SK-N-SH treated with all-trans-retinoic acid at 6 μM for 48 hours (cell line): ENCODE measurements at regions not wholly inside any gene's neighbourhood (a gene's known extent, or its start where the extent isn't known, plus 50 kb on each side); places are given as distances from the start of the nearest gene placed in this dataset.

Source experiments
- ATAC-seq: fragments of 200-7000 bp; cut with Tn5 transposase; 3 replicates; pipeline ENCODE4 v1.9.1; 2020; ENCODE audit warnings: mild to moderate bottlenecking, moderate library complexity
- BACH2 ChIP-seq: fragments of 250-450 bp; sonication (Bioruptor Pico); IDR thresholded peaks from 2 replicates; pipeline ENCODE4 v1.9.0; 2021; ENCODE audit warnings: mild to moderate bottlenecking, borderline replicate concordance
- CSDC2 ChIP-seq: fragments of 250-450 bp; sonication (Bioruptor Pico); IDR thresholded peaks from 2 replicates; pipeline ENCODE4 v1.5.0; 2020; ENCODE audit warnings: mild to moderate bottlenecking, moderate library complexity
- ESRRG ChIP-seq: fragments of 250-450 bp; sonication (Bioruptor Pico); IDR thresholded peaks from 2 replicates; pipeline ENCODE4 v1.6.1; 2021; ENCODE audit warnings: mild to moderate bottlenecking
- GLIS3 ChIP-seq: fragments of 250-450 bp; sonication (Bioruptor Pico); IDR thresholded peaks from 2 replicates; pipeline ENCODE4 v1.5.0; 2020; ENCODE audit warnings: mild to moderate bottlenecking, moderate library complexity
- ISL1 ChIP-seq: fragments of 250-450 bp; sonication (Bioruptor Pico); IDR thresholded peaks from 2 replicates; pipeline ENCODE4 v2.1.2; 2022; ENCODE audit warnings: mild to moderate bottlenecking, moderate library complexity
- OSR1 ChIP-seq: fragments of 250-450 bp; sonication (Bioruptor Pico); IDR thresholded peaks from 2 replicates; pipeline ENCODE4 v1.8.0; 2022; ENCODE audit warnings: moderate library complexity, mild to moderate bottlenecking, inconsistent platforms
- PPARA ChIP-seq: fragments of 250-450 bp; sonication (Bioruptor Pico); IDR thresholded peaks from 2 replicates; pipeline ENCODE4 v1.5.0; 2020; ENCODE audit warnings: mild to moderate bottlenecking, borderline replicate concordance
- RARB ChIP-seq: fragments of 250-450 bp; sonication (Bioruptor Pico); IDR thresholded peaks from 2 replicates; pipeline ENCODE4 v1.8.0; 2021; ENCODE audit warnings: mild to moderate bottlenecking, moderate library complexity
- SNAI2 ChIP-seq: fragments of 250-450 bp; sonication (Bioruptor Pico); IDR thresholded peaks from 2 replicates; pipeline ENCODE4 v1.5.0; 2020; ENCODE audit warnings: mild to moderate bottlenecking, moderate library complexity
- TCF4 ChIP-seq: fragments of 250-450 bp; sonication (Bioruptor Pico); IDR thresholded peaks from 2 replicates; pipeline ENCODE4 v1.8.0; 2021; ENCODE audit warnings: mild to moderate bottlenecking, moderate library complexity, borderline replicate concordance
- TOX ChIP-seq: fragments of 250-450 bp; sonication (Bioruptor Pico); IDR thresholded peaks from 2 replicates; pipeline ENCODE4 v1.8.0; 2021; ENCODE audit warnings: mild to moderate bottlenecking, moderate library complexity, borderline replicate concordance
- ZC3H10 ChIP-seq: fragments of 250-450 bp; sonication (Bioruptor Pico); IDR thresholded peaks from 2 replicates; pipeline ENCODE4 v1.5.1; 2021; ENCODE audit warnings: mild to moderate bottlenecking, moderate library complexity
- ZFP3 ChIP-seq: fragments of 250-450 bp; sonication (Bioruptor Pico); IDR thresholded peaks from 2 replicates; pipeline ENCODE4 v1.5.0; 2020; ENCODE audit warnings: mild to moderate bottlenecking, moderate library complexity
- ZFP30 ChIP-seq: fragments of 450-650 bp; formaldehyde crosslinking; IDR thresholded peaks from 2 replicates; pipeline ENCODE4 v1.5.0; 2022; ENCODE audit warnings: mild to moderate bottlenecking, moderate library complexity
- ZNF565 ChIP-seq: fragments of 450-650 bp; formaldehyde crosslinking; conservative IDR thresholded peaks from 2 replicates; pipeline ENCODE4 v1.5.0; 2020; ENCODE audit warnings: low read depth, mild to moderate bottlenecking, moderate library complexity
- ZNF70 ChIP-seq: fragments of 450-650 bp; formaldehyde crosslinking; IDR thresholded peaks from 2 replicates; pipeline ENCODE4 v1.5.0; 2020; ENCODE audit warnings: mild to moderate bottlenecking, moderate library complexity
- TF ChIP-seq, protein P1 (sequence below): fragments of 250-450 bp; sonication (Bioruptor Pico); IDR thresholded peaks from 2 replicates; pipeline ENCODE4 v1.5.1; 2021; ENCODE audit warnings: mild to moderate bottlenecking, moderate library complexity
- TF ChIP-seq, protein P2 (sequence below): fragments of 250-450 bp; sonication (Bioruptor Pico); IDR thresholded peaks from 2 replicates; pipeline ENCODE4 v1.5.1; 2020; ENCODE audit warnings: low read depth, mild to moderate bottlenecking, moderate library complexity
- TF ChIP-seq, protein P3 (sequence below): fragments of 250-450 bp; sonication (Bioruptor Pico); IDR thresholded peaks from 2 replicates; pipeline ENCODE4 v1.8.0; 2020; ENCODE audit warnings: mild to moderate bottlenecking, moderate library complexity, borderline replicate concordance
- TF ChIP-seq, protein P4 (sequence below): fragments of 250-450 bp; sonication (Bioruptor Pico); IDR thresholded peaks from 2 replicates; pipeline ENCODE4 v1.5.0; 2020; ENCODE audit warnings: mild to moderate bottlenecking, moderate library complexity
- TF ChIP-seq, protein P5 (sequence below): fragments of 250-450 bp; sonication (Bioruptor Pico); IDR thresholded peaks from 2 replicates; pipeline ENCODE4 v1.8.0; 2021; ENCODE audit warnings: low read depth, mild to moderate bottlenecking, moderate library complexity, borderline replicate concordance

DNA sequence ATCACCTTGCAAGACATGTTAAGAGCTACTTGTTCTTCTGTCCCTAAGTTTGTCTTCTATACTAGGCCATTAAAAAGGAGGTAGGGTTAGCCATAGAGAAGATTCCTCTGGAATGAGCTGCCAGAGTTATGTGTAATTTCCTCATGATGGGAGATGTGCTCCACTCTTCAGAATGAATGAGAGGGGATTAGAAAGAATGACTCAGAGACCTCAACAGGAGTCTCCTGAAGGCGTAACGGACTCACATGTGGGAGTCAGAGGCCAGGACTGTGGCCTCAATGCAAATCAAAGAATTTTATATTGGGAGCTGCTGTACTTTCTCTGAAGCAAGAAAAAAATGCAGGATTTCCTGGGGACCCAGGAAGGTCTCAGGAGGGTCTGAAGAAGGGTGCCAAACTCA, 87.8 kb upstream of the ATXN7L3B start:
- no peak for TF ChIP-seq PPARA
- no peak for ATAC-seq

DNA sequence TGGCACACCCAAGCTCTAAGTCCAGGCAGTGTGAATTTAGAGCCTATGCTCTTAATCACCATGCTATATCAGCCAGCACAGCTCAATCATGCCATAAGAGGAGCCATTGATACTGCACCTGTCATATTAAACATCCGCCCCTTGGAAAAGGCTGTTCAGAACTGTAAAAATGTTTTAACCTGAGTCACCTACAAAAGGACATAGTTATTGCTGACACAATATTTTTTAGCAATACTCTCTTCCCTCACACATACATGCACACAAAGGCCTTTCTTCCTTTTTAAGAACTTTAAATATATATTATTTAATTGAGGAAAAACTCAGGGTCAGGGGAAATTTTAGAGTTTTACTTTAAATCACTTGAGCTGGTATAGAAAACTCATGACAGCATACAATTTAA, 83.5 kb upstream of the ATXN7L3B start:
- TF ChIP-seq ZNF565 (CRISPR knock-in tag) (no peak), TCF4 (CRISPR knock-in tag) (no peak), ISL1 (CRISPR knock-in tag) (no peak), BACH2 (CRISPR knock-in tag) (no peak), OSR1 (CRISPR knock-in tag) (no peak), TOX (no peak), ZNF70 (CRISPR knock-in tag) (no peak), ZFP30 (no peak), ESRRG (CRISPR knock-in tag) (no peak), ZC3H10 (CRISPR knock-in tag) (no peak), SNAI2 (no peak), RARB (CRISPR knock-in tag) (no peak), ZFP3 (CRISPR knock-in tag) (no peak)
- TF ChIP-seq, protein P1, sequence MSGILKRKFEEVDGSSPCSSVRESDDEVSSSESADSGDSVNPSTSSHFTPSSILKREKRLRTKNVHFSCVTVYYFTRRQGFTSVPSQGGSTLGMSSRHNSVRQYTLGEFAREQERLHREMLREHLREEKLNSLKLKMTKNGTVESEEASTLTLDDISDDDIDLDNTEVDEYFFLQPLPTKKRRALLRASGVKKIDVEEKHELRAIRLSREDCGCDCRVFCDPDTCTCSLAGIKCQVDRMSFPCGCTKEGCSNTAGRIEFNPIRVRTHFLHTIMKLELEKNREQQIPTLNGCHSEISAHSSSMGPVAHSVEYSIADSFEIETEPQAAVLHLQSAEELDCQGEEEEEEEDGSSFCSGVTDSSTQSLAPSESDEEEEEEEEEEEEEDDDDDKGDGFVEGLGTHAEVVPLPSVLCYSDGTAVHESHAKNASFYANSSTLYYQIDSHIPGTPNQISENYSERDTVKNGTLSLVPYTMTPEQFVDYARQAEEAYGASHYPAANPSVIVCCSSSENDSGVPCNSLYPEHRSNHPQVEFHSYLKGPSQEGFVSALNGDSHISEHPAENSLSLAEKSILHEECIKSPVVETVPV (CRISPR knock-in tag), result no peak
- TF ChIP-seq, protein P2, sequence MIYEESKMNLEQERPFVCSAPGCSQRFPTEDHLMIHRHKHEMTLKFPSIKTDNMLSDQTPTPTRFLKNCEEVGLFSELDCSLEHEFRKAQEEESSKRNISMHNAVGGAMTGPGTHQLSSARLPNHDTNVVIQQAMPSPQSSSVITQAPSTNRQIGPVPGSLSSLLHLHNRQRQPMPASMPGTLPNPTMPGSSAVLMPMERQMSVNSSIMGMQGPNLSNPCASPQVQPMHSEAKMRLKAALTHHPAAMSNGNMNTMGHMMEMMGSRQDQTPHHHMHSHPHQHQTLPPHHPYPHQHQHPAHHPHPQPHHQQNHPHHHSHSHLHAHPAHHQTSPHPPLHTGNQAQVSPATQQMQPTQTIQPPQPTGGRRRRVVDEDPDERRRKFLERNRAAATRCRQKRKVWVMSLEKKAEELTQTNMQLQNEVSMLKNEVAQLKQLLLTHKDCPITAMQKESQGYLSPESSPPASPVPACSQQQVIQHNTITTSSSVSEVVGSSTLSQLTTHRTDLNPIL (CRISPR knock-in tag), result no peak
- TF ChIP-seq, all 23 proteins: peak for 0
- no peak for ATAC-seq

DNA sequence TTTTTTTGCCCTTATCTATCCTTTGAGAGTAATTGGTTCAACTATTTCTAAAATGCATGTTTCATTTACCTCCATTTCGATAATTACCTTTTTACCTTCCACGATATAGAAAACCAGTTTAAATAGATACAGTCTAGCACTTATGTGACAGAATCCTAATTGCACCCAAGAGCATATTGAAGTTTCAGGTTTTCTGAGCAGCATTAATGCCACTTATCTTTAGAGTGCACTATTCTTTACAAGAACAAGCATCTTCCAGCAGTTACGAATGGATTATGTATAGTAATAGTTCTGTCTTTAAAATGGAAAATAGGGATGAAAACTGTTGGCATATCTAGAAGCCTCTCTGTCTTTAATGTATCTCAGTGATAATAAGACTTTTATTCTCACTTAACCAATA, 82.2 kb upstream of the ATXN7L3B start:
- TF ChIP-seq, protein P2 (CRISPR knock-in tag), result no peak
- TF ChIP-seq GLIS3 (no peak), RARB (CRISPR knock-in tag) (no peak), CSDC2 (CRISPR knock-in tag) (no peak), TCF4 (CRISPR knock-in tag) (no peak), ZNF70 (CRISPR knock-in tag) (no peak), ZFP3 (CRISPR knock-in tag) (no peak), ZFP30 (no peak), ISL1 (CRISPR knock-in tag) (no peak), ESRRG (CRISPR knock-in tag) (no peak), PPARA (no peak), ZC3H10 (CRISPR knock-in tag) (no peak)
- TF ChIP-seq, protein P3, sequence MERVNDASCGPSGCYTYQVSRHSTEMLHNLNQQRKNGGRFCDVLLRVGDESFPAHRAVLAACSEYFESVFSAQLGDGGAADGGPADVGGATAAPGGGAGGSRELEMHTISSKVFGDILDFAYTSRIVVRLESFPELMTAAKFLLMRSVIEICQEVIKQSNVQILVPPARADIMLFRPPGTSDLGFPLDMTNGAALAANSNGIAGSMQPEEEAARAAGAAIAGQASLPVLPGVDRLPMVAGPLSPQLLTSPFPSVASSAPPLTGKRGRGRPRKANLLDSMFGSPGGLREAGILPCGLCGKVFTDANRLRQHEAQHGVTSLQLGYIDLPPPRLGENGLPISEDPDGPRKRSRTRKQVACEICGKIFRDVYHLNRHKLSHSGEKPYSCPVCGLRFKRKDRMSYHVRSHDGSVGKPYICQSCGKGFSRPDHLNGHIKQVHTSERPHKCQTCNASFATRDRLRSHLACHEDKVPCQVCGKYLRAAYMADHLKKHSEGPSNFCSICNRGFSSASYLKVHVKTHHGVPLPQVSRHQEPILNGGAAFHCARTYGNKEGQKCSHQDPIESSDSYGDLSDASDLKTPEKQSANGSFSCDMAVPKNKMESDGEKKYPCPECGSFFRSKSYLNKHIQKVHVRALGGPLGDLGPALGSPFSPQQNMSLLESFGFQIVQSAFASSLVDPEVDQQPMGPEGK (CRISPR knock-in tag), result no peak
- TF ChIP-seq, protein P1 (CRISPR knock-in tag), result no peak
- TF ChIP-seq, protein P4, sequence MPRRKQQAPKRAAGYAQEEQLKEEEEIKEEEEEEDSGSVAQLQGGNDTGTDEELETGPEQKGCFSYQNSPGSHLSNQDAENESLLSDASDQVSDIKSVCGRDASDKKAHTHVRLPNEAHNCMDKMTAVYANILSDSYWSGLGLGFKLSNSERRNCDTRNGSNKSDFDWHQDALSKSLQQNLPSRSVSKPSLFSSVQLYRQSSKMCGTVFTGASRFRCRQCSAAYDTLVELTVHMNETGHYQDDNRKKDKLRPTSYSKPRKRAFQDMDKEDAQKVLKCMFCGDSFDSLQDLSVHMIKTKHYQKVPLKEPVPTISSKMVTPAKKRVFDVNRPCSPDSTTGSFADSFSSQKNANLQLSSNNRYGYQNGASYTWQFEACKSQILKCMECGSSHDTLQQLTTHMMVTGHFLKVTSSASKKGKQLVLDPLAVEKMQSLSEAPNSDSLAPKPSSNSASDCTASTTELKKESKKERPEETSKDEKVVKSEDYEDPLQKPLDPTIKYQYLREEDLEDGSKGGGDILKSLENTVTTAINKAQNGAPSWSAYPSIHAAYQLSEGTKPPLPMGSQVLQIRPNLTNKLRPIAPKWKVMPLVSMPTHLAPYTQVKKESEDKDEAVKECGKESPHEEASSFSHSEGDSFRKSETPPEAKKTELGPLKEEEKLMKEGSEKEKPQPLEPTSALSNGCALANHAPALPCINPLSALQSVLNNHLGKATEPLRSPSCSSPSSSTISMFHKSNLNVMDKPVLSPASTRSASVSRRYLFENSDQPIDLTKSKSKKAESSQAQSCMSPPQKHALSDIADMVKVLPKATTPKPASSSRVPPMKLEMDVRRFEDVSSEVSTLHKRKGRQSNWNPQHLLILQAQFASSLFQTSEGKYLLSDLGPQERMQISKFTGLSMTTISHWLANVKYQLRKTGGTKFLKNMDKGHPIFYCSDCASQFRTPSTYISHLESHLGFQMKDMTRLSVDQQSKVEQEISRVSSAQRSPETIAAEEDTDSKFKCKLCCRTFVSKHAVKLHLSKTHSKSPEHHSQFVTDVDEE (CRISPR knock-in tag), result no peak
- TF ChIP-seq, protein P5, sequence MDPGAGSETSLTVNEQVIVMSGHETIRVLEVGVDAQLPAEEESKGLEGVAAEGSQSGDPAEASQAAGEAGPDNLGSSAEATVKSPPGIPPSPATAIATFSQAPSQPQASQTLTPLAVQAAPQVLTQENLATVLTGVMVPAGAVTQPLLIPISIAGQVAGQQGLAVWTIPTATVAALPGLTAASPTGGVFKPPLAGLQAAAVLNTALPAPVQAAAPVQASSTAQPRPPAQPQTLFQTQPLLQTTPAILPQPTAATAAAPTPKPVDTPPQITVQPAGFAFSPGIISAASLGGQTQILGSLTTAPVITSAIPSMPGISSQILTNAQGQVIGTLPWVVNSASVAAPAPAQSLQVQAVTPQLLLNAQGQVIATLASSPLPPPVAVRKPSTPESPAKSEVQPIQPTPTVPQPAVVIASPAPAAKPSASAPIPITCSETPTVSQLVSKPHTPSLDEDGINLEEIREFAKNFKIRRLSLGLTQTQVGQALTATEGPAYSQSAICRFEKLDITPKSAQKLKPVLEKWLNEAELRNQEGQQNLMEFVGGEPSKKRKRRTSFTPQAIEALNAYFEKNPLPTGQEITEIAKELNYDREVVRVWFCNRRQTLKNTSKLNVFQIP (CRISPR knock-in tag), result no peak

More for the DNA sequence above, 82.2 kb upstream of the ATXN7L3B start:
- ATAC-seq, result no peak
